HG03457 (cell line): ENCODE measurements at regions not wholly inside any gene's neighbourhood (a gene's known extent, or its start where the extent isn't known, plus 50 kb on each side); places are given as distances from the start of the nearest gene placed in this dataset.
"Not testable (repeated sequence)": the region's sequence is repeated elsewhere in the genome, so short reads cannot be mapped to it uniquely, and the experiment has no call there.

ENCODE experiments used
- ATAC-seq: cut with Tn5 transposase; IDR thresholded peaks from one replicate; pipeline ENCODE4 v1.9.1; 2021; ENCODE audit warnings: moderate number of reproducible peaks; ENCODE audit not compliant: unreplicated experiment

- no peak for ATAC-seq
These were observed 285.1 kb upstream of the PROX1 start for GRCh38 chr1:213702703-213703102.

GRCh38 chr1:213704941-213705340, 282.8 kb upstream of the PROX1 start:
- no peak for ATAC-seq

GRCh38 chr1:213711833-213712490, 275.8 kb upstream of the PROX1 start:
- ATAC-seq: not testable (repeated sequence)

GRCh38 chr1:213714645-213715044, 273.1 kb upstream of the PROX1 start:
- no peak for ATAC-seq

GRCh38 chr1:213715182-213715581, 272.6 kb upstream of the PROX1 start:
- no peak for ATAC-seq

GRCh38 chr1:213719462-213719861, 268.3 kb upstream of the PROX1 start:
- ATAC-seq: no peak

- no peak for ATAC-seq
These were observed 267.7 kb upstream of the PROX1 start for GRCh38 chr1:213720032-213720431.

GRCh38 chr1:213723187-213723586, 264.6 kb upstream of the PROX1 start:
- no peak for ATAC-seq

GRCh38 chr1:213724640-213725536, 262.9 kb upstream of the PROX1 start:
- ATAC-seq: no peak

- ATAC-seq: no peak
These were observed 259.8 kb upstream of the PROX1 start for GRCh38 chr1:213727853-213728592.

- ATAC-seq: no peak
These were observed 258.9 kb upstream of the PROX1 start for GRCh38 chr1:213728593-213729536.

GRCh38 chr1:213733705-213734104, 254.1 kb upstream of the PROX1 start:
- no peak for ATAC-seq

GRCh38 chr1:213737398-213738035, 250.3 kb upstream of the PROX1 start:
- no peak for ATAC-seq

GRCh38 chr1:213738658-213739057, 249.1 kb upstream of the PROX1 start:
- no peak for ATAC-seq

GRCh38 chr1:213742992-213743391, 244.8 kb upstream of the PROX1 start:
- ATAC-seq: no peak

- no peak for ATAC-seq
These were observed 243.0 kb upstream of the PROX1 start for GRCh38 chr1:213744780-213745179.

- no peak for ATAC-seq
These were observed 242.3 kb upstream of the PROX1 start for GRCh38 chr1:213745451-213745850.

GRCh38 chr1:213749558-213749957, 238.2 kb upstream of the PROX1 start:
- no peak for ATAC-seq

GRCh38 chr1:213750231-213751063, 237.3 kb upstream of the PROX1 start:
- no peak for ATAC-seq
